NCI-H2227 (cell line): ENCODE measurements at regions not wholly inside any gene's neighbourhood (a gene's known extent, or its start where the extent isn't known, plus 50 kb on each side); places are given as distances from the start of the nearest gene placed in this dataset.

Source experiments
- DNase-seq: peaks from one replicate; lab custom pipeline; 2025; ENCODE audit not compliant: unreplicated experiment; lab: John Stamatoyannopoulos, UW

DNA sequence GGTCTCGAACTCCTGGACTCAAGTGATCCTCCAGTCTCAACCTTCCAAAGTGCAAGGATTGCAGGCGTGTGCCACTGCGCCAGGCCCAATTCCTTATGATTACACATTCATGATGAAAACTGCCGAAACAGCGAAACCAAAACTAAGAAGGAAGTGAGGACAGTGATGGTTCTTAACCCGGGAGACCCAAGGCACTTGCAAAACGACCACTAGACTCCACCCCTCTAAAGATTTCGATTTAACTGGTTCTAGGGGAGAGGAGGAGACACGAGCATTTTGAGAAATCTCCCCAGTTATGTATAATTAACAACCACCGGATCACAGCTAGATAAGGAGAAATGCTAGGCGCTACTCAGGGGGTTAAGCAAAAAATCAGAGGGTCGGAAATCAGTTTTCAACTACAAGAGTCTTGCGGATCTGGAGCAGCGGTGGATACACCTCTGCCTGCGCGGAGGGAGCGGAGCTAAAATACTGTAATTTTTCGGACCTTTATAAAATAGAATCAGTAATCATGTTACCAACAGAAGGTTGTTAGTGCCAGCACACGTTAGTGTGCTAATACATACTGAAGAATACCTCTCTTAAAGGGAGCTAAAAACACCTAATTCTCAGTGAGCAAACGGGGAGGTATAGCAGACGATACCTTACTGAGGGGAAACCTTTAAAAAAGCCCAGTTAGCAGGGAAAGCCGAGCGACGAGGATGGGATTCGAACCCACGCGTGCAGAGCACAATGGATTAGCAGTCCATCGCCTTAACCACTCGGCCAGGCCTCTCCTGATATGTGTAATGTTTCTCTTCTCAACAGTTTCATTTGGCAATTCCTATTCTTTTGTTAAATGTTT lies 60.0 kb upstream of the BTN3A2 start:
- peak; percentile 62 for DNase-seq

DNA sequence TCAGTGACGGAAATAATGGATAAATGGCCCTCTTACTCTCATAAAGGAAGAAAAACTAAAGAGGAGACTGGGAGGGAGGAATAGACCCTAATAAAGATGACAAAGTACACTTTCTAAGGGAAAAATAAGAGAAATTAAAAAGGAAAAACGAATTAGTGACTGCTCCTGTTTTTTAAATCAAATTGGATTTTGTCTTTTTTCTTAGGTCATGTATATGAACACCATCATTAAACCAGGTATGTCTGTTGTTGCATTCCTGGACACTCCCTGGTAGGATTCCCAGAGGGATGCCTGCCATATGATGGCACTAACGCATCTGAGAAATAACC lies 59.4 kb upstream of the BTN3A2 start:
- no peak for DNase-seq

DNA sequence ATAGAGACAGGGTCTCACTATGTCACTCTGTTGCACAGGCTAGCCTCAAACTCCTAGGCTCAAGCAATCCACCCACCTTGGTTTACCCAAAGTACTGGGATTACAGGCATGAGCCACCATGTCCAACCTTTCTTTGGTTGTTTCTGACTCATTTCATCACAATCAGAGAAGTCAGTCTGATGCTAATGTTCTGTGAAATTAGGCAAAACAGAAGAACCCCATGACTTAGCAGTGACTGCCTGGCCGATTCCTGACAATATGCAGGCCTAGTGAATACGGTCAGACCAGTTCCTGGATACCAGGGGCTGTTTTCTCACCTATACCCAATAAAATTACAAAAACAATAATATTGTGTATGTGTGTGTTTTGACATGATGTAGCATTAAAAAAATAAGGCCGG lies 58.8 kb upstream of the BTN3A2 start:
- DNase-seq: no peak

DNA sequence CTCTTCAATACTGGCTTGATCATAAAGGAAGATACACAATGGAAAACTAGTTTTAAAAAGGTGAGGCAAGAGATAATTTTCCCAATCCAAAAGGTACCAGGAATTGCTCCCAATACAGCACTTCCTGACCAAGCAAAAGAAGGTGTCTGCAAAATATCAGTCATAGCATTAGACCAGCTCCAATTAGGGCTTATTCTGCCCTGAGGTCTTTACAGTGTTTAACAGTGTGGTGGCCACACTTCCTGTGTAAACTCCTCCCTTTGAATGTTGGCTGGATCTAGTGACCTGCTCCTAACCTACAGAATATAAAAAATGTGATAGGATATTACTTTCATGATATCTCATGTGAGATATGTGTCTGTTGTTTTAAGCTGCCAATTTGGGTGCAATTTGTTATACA lies 57.1 kb upstream of the BTN3A2 start:
- no peak for DNase-seq

DNA sequence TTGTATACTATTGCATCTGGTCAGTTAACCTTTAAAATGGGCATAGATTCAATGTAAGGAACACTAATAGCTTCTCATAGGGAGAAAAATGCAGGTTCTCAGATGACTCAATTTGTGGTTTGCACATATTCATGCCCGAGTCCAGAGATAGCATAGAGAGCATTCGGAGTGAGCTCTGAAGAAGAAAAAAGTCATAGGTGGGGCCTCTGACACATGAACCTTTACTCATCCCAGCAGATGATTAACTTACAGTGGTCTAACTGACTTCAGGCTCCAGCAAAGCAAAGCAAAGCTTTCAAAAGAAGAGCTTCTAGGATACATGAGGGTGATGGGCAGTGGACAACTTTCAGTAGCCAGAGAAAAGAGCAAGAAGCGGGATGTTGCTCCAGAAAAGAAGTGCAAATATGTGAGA lies 55.3 kb upstream of the BTN3A2 start:
- no peak for DNase-seq

DNA sequence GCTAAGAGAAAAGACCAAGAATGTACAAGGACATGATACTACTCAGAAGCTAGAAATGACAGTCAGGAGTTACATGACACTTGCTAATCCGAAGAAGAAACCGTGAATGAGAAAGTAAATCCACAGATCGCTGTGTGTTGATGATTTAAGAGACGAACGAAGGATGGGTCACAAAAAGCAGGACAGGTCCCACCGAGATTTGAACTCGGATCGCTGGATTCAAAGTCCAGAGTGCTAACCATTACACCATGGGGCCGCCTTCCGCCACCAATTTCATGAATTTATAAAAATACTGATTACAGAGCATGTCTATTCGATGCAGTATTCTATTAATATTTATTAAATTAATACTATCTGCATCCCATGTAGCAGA lies 54.0 kb upstream of the BTN3A2 start:
- peak; percentile 62 for DNase-seq

DNA sequence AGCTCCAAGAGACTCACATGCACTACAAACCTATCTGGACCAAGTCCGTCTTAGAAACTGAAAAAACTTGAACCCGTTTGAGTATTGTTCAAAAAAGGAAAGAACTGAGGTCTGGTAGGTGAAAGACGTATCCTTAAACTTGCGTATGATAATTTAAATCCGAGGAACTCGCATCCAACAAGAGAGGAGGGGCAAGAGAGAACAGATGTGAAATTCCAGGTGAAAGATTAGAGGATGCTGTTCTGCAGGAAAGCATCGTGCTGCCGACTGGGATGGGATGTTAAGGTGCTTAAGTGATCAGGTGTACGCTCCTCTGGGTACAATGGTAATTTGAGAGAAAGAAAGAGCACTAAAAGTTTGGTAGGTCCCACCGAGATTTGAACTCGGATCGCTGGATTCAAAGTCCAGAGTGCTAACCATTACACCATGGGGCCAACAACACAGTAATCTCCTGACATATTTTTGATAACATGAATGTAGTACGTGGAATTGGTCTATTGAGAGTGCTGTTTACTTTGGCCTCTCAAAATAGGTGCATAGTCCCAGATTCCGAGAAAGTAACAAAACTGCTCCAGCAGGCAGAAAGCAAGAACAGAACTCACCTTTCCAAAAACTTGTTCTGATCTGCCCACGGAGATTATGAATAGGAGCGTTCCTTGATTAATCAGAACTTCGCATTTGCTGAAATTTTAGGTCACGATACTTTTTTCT lies 53.5 kb upstream of the BTN3A2 start:
- peak; percentile 81 for DNase-seq

DNA sequence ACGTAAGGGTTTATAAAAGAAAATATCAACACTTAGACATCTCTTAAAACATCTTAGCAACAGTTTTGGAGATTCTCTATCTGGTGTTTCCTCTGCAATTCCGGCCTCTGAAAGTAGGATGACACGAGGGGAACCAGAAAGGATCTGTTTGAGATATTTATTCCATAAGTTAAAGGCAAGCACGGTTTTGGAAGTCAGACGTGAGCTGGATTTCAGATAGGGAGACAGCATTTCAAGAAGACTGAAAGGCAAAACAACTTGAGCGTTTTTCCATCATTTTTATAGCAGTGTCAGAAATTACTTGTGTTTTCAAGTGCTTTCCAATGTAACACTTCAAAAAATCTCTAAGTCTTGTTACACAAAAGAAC lies 52.9 kb upstream of the BTN3A2 start:
- no peak for DNase-seq

DNA sequence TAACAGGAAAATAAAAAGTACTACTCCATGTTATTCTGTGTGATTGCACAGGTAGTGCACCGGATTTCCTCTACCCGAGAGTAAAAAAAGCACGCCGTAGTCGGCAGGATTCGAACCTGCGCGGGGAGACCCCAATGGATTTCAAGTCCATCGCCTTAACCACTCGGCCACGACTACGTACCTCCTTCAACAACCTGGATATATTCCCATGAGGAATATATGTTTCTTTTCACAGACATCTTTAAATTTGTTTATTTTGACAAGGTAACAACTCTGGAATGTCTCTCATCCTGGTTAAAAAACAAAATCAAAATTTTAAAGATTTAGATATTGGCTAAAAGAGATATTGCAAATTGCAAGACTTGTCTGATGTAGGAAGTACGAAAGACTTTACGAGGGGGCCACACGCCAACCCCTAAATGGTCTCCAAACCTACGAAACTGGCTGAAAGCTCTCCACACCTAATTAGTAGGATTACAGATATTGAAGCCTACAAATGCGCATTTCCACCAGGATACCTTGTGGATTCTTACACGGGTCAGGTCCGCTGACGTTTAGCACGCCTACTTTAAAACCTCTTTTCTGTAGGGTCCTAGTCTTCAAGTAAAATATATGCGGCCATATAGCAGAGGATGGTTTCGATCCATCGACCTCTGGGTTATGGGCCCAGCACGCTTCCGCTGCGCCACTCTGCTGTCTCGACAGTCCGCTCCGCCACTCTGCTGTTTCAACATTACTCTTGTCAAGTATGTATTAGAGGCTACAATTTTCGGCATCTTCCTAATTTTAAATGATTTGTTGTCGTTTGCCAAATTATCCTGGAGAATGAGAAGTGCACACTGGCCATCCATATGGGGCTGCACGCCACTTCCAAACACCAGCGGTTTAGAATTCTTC lies 52.2 kb upstream of the BTN3A2 start:
- peak; percentile 89 for DNase-seq
